SH-SY5Y (cell line): ENCODE measurements at regions not wholly inside any gene's neighbourhood (a gene's known extent, or its start where the extent isn't known, plus 50 kb on each side); places are given as distances from the start of the nearest gene placed in this dataset.

Experiments
- GATA2 ChIP-seq: IDR thresholded peaks from 2 replicates; pipeline ENCODE4 v1.6.1; 2011; ENCODE audit warnings: mild to moderate bottlenecking, low read depth, low read length
- GATA3 ChIP-seq: IDR thresholded peaks from 2 replicates; pipeline ENCODE4 v1.6.1; 2011; ENCODE audit warnings: low read depth, mild to moderate bottlenecking, low read length, moderate library complexity

DNA sequence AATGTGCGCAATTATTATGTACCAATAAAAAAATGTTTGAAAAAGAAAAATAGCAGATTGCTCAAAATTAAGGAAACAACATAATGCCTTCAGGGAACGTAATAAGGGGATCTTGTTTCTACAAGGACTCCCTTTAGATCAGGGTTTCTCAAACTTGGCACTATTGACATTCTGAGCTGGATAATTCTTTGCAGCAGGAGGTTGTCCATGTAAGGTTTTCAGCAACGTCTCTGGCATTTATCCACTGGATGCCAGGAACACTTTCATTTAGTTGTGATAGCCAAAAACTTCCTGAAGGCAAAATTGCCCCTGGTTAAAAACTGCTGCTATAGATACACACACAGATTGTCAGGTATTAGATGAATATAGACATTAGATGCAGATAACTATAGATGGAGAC, 666.7 kb upstream of the ADAMTS5 start:
- TF ChIP-seq GATA2 (no peak), GATA3 (no peak)
